NCI-H2227 (cell line): ENCODE measurements at regions not wholly inside any gene's neighbourhood (a gene's known extent, or its start where the extent isn't known, plus 50 kb on each side); places are given as distances from the start of the nearest gene placed in this dataset.

Experiments
- DNase-seq: peaks from one replicate; lab custom pipeline; 2025; ENCODE audit not compliant: unreplicated experiment; lab: John Stamatoyannopoulos, UW

GRCh38 chr11:116698080-116698479 is 74.7 kb downstream of the BUD13 start:
- DNase-seq, result no peak

GRCh38 chr11:116697639-116698038 is 75.1 kb downstream of the BUD13 start:
- no peak for DNase-seq

GRCh38 chr11:116697011-116697410 is 75.8 kb downstream of the BUD13 start:
- DNase-seq, result no peak

GRCh38 chr11:116696381-116696941 is 76.3 kb downstream of the BUD13 start:
- DNase-seq, result no peak

- DNase-seq, result no peak
Observed at GRCh38 chr11:116695657-116696254, 77.0 kb downstream of the BUD13 start.

- no peak for DNase-seq
Observed at GRCh38 chr11:116694815-116695590, 77.8 kb downstream of the BUD13 start.

- DNase-seq, result no peak
Observed at GRCh38 chr11:116694349-116694725, 78.5 kb downstream of the BUD13 start.

- DNase-seq, result no peak
Observed at GRCh38 chr11:116693593-116694348, 79.0 kb downstream of the BUD13 start.

- no peak for DNase-seq
Observed at GRCh38 chr11:116693102-116693570, 79.7 kb downstream of the BUD13 start.

GRCh38 chr11:116692318-116693101 is 80.3 kb downstream of the BUD13 start:
- DNase-seq, result no peak

GRCh38 chr11:116691771-116692177 is 81.0 kb downstream of the BUD13 start:
- peak; percentile 58 for DNase-seq

GRCh38 chr11:116690611-116691010 is 82.2 kb downstream of the BUD13 start:
- DNase-seq, result no peak

- DNase-seq, result no peak
Observed at GRCh38 chr11:116689413-116690127, 83.2 kb downstream of the BUD13 start.

- no peak for DNase-seq
Observed at GRCh38 chr11:116688202-116688540, 84.6 kb downstream of the BUD13 start.

GRCh38 chr11:116687458-116688201 is 85.2 kb downstream of the BUD13 start:
- DNase-seq, result peak; percentile 12

GRCh38 chr11:116686866-116687265 is 85.9 kb downstream of the BUD13 start:
- DNase-seq, result no peak

GRCh38 chr11:116683982-116684381 is 88.8 kb downstream of the BUD13 start:
- no peak for DNase-seq

GRCh38 chr11:116680349-116681125 is 92.2 kb downstream of the BUD13 start:
- no peak for DNase-seq

GRCh38 chr11:116678887-116679286 is 93.9 kb downstream of the BUD13 start:
- DNase-seq, result no peak
